GM19372 (cell line): ENCODE measurements at regions not wholly inside any gene's neighbourhood (a gene's known extent, or its start where the extent isn't known, plus 50 kb on each side); places are given as distances from the start of the nearest gene placed in this dataset.

Source experiments
- ATAC-seq: cut with Tn5 transposase; IDR thresholded peaks from one replicate; pipeline ENCODE4 v1.9.1; 2021; ENCODE audit warnings: mild to moderate bottlenecking, low read depth, moderate library complexity; ENCODE audit not compliant: unreplicated experiment

DNA sequence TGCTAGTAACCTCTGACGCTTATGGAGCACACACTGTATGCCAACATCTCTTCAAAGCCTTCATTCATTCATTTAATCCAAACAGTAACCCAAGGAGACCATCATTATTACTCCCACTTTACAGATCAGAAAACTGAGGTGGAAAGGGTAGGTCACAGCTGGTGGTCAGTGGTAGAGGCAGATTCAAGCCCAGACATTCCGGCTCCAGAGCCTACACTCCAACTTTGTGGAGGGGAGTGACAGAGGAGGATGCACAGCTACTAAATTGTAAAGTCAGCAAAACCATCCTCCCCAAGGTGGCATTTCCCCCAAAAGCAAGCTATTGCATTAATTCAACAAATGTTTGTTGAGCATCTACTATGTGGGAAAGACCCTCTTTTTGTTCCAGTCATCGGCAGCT lies 110.5 kb upstream of the CPEB4 start:
- no peak for ATAC-seq

GRCh38 chr5:173778152-173778782 lies 109.9 kb upstream of the CPEB4 start:
- ATAC-seq: no peak

GRCh38 chr5:173778784-173779304 lies 109.3 kb upstream of the CPEB4 start:
- no peak for ATAC-seq

DNA sequence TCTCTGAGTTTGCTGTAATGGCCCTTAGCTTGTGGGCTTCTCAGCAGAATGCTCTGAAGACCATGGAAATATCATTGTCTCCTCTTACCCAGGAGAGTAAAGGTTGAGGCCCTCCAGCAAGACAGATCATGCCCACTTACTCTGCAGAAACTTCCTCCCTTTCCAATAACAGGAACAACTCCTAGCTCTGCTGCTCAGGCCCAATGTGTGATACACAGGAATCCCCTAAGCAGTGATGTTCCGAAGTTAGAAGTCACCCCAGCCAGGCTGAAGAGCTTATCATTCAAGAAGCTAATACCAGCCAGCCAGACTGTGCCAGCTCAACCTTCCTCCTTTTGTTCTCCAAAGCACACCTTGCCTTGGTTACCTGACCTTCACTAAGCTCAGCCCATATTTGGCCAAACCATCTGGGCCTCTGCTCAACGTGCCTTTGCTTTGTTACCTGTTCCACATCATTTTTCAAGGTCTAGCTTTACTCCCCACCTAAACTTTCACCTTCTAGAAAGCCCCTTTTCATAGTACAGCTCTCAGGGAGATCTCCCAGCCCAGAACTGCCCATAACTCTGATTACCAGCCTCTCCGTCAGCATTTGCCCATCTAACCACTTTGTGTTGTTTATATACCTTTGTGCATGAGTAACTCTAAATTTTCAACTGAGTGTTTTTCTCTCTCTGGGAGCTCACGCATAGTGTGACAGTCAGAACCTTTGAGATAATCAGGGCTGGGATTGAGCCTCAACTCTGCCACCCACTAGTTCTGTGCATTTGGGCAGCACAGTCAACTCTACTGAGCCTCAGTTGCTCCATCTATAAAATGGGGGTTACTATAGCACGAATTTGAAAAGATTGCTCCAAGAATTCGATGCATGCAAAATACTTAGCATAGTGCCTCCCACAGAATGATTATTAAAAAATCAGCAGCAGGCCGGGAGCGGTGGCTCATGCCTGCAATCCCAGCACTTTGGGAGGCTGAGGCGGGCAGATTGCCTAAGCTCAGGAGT lies 107.6 kb upstream of the CPEB4 start:
- ATAC-seq: no peak

DNA sequence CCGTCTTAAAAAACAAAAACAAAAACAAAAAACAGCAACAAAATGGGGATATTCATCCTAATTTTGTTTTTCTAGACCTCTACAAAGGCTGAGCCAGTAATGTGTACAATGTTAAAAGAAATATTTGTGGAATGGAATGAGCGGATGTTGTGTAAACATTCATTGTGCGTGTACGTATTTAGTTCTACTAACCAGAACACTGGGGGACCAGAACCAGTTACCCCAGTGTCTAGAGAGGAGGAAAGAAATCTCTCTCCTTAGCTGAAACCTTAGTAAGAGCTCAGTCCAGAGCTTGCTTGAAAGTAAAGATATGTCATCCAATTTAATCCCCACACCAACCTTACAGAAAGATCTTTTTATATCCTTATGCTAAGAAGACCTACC lies 106.7 kb upstream of the CPEB4 start:
- no peak for ATAC-seq

DNA sequence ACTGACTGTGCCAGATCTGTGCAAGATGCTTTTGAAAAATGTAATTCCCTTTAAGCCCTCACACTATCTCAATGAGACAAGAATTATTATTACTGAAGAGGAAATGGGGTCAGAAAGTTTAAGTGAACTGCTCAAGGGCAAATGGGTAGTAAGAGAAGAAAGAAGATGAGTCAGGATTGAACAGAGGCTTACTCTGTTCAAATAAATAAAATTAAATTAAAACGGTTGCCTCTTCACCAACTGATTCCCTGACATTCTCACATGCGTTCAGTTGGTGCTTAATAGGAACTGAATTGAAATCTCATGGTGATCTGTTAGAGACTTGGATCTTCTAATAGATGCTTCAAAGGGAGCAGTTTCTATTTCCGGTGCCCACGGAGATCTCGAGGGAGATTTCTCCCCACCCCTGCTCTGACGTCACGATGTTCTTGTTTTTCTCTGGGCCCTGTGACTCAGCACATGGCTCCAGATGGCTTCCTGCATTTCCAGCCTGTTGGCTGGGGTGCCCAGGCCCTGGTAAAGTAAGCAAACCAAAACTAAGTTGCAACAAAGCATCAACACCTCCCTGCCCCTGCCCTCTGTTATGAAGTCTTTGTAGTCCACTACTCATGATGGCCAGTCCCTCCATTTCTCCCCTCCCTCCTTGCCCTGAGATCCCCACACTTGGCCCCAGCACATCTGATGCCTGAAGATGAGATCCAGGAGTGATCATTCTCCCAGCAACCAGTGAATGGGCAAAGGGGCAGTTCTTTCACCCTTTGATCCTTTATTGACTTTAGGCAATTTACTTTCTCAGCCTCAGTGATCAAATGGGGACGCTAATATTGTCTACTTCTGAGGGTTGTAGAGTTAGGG lies 106.1 kb upstream of the CPEB4 start:
- ATAC-seq: no peak

GRCh38 chr5:173782671-173783101 lies 105.5 kb upstream of the CPEB4 start:
- no peak for ATAC-seq

- no peak for ATAC-seq
Observed at GRCh38 chr5:173783371-173783770, 104.8 kb upstream of the CPEB4 start.

- ATAC-seq: no peak
Observed at GRCh38 chr5:173785400-173785799, 102.7 kb upstream of the CPEB4 start.

- no peak for ATAC-seq
Observed at GRCh38 chr5:173785866-173786265, 102.3 kb upstream of the CPEB4 start.

- peak; percentile 60 for ATAC-seq
Observed at GRCh38 chr5:173786286-173787187, 101.6 kb upstream of the CPEB4 start.

GRCh38 chr5:173789031-173789920 lies 98.9 kb upstream of the CPEB4 start:
- ATAC-seq: no peak

DNA sequence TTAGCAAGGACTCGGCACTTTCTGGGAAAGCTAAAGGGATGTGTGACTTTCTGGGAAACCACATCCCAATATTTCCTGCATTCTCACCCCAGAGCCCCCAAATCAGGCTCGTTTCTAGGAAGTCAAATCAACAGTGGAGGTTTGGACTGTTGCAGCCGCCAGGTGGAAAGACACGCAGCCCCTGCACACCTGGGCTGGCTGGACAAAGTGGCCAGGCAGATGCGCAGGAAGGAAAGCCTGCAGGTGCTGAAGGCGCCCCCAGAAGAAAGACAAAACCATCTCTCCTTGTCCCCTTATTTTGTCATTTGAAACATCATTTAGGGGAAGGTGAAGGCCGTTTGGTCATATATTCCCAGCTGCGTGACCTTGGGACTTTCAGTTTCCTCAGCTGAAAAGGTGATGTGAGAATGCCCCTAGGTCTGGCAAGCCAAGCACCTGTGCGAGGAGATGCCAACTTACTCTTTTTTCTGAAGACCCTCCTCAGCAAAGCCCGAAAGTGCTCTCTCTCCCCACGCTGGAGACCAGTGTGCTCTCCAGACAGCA lies 97.9 kb upstream of the CPEB4 start:
- ATAC-seq: no peak

GRCh38 chr5:173790836-173791546 lies 97.2 kb upstream of the CPEB4 start:
- no peak for ATAC-seq

DNA sequence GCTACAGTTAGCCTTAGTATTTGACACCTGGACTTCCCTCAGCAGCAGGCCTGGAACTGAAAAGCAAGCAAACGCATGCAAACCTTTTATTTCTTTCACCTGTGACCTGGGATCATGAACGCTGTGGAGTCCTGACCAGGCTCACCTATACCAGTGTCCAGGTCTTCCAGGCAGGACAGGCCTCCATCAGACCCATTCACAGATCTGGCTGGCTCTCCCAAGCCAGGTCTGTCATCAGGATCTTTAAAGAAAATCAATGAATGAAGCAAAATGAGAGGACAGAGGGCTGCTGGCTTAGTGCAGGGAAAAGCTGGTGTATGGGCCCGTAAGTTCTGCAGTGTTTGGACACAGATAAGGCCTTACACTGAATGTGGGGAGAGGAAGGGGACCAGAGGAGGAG lies 96.3 kb upstream of the CPEB4 start:
- no peak for ATAC-seq

- no peak for ATAC-seq
Observed at GRCh38 chr5:173792781-173793547, 95.2 kb upstream of the CPEB4 start.
